Fibroblast of mammary gland (primary cell): ENCODE measurements at regions not wholly inside any gene's neighbourhood (a gene's known extent, or its start where the extent isn't known, plus 50 kb on each side); places are given as distances from the start of the nearest gene placed in this dataset.

Source experiments
- DNase-seq: peaks from one replicate; pipeline ENCODE4 v3.0.0-alpha.2; 2010; ENCODE audit warnings: low read depth
- H3K4me3 ChIP-seq: 2 replicates; pipeline ENCODE4 v1.5.1; 2011; ENCODE audit warnings: low read depth, mild to moderate bottlenecking, low read length, moderate library complexity; ENCODE audit not compliant: control insufficient read depth
- TF ChIP-seq, protein P1 (sequence below): conservative IDR thresholded peaks from 2 replicates; pipeline ENCODE4 v1.5.1; 2011; ENCODE audit warnings: low read depth, low read length, inconsistent platforms; ENCODE audit not compliant: control insufficient read depth, insufficient read depth

DNA sequence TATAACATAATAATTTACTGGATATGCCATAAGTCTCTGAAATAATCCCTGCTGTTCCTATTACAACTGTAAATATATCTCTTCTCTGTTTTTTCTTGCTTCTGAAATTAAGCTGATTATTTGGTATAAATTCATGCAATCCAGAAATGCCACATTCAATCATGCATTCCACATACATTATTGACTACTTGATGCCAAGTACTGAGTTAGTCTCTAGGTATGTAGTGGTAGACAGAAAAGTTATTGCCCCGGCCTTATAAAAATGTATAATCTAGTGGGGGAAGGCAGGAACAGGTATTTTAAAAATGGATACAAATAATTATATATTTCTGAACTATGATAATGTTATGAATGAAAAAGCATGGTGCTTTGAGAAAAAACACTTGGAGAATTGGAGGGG is 338.6 kb upstream of the SNX7 start:
- no peak overlapping the region for H3K4me3 ChIP-seq
- DNase-seq = no peak
- TF ChIP-seq, protein P1, sequence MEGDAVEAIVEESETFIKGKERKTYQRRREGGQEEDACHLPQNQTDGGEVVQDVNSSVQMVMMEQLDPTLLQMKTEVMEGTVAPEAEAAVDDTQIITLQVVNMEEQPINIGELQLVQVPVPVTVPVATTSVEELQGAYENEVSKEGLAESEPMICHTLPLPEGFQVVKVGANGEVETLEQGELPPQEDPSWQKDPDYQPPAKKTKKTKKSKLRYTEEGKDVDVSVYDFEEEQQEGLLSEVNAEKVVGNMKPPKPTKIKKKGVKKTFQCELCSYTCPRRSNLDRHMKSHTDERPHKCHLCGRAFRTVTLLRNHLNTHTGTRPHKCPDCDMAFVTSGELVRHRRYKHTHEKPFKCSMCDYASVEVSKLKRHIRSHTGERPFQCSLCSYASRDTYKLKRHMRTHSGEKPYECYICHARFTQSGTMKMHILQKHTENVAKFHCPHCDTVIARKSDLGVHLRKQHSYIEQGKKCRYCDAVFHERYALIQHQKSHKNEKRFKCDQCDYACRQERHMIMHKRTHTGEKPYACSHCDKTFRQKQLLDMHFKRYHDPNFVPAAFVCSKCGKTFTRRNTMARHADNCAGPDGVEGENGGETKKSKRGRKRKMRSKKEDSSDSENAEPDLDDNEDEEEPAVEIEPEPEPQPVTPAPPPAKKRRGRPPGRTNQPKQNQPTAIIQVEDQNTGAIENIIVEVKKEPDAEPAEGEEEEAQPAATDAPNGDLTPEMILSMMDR = no peak

DNA sequence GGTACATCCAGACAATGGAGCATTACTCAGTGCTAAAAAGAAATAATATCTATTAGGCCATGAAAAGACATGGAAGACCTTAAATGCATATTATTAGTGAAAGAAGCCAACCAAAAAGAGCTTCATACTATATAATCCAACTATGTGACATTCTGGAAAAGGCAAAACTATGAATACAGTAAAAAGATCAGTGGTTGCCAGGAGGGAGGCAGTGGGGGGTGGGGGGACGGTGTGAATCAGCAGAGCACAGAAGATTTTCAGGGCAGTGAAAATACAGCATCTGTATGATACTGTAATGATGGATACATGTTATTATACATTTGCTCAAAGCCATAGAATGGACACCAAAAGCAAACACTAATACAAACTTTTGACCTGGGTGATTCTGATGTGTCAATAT is 339.4 kb upstream of the SNX7 start:
- TF ChIP-seq, protein P1 = no peak
- H3K4me3 ChIP-seq = no peak overlapping the region
- DNase-seq = no peak

DNA sequence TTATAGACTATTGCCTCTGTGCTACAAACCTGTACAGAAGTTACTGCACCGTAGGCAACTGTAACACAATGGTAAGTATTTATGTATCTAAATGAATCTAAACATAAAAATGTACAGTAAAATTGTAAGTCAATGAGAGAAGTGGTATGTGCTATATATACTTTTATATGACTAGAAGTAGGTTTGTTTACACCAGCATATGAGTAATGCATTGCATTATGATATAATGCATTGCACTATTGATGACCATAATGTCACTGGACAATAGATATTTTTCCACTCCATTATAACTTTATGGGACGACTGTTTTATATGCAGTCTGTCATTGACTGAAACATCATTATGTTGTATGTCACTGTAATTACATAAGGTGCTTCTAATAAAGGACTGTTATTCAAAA is 340.3 kb upstream of the SNX7 start:
- TF ChIP-seq, protein P1 = no peak
- H3K4me3 ChIP-seq = no peak overlapping the region
- no peak for DNase-seq

DNA sequence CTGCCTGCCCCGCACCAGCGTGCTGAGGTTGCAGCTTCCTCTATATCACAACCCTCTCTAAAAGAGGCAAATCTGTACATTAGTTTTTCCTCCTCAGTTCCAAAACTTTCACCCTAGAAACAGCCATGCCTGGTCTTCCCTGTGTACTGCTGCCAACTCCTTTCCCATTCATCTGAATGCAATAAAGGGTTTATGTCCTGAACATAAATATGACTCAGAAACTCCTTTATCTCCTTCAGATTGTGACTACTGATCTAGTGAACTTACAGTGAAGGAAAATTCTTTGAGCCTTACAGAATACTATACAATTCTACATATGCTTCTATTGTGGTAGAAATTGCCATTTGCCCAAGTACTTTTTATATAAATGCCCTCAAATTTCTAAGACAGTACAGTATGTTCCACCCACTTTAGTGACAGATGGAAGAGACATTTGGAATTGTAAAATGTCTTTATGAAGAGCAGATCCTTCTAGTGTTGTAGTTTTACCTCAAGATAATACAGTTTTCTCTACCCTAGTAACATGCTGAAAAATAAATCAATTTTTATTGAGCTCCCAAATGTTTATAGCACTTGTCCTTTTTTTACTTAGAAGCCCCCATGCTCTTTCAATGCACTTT is 345.1 kb upstream of the SNX7 start:
- no peak overlapping the region for H3K4me3 ChIP-seq
- DNase-seq = peak; percentile 60
- TF ChIP-seq, protein P1 = no peak

DNA sequence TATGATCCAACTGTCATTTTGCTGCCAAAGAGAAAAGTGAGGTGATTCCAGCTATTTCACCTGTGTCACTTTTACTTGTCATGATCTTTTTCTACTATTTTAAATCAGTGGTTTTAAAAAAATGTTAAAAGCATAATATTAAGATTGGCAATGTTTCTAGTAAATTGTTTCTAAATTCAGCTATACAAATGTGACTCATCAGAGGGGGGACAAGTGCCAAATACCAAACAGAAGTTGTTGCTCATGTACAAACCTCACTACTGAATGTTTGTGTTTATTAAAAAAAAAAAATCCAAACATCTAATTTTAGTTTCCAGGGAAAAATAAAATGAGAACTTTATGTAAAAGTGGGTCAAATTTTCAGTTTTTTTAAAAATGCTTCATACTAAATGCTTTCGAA is 346.2 kb upstream of the SNX7 start:
- H3K4me3 ChIP-seq = no peak overlapping the region
- TF ChIP-seq, protein P1 = no peak
- DNase-seq = peak; percentile 86

DNA sequence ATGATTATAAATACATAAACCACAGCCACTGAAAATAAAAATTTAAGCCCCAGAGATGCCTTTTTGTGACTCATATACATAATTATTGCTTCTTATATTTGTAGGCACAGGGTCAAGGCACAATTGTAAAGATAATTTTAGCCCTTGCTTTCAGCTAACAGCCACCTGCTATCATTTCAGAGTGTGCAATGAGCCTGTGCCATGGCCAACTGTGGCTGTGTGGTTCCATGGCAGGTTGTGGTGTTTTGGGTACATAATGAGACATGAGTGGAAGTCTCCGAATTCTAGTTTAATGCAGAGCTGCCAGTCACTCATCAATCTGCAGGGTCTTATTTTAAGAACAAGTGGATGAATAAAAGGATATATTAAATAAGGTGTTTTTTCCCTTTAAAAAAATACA is 346.9 kb upstream of the SNX7 start:
- H3K4me3 ChIP-seq = no peak overlapping the region
- DNase-seq = no peak
- TF ChIP-seq, protein P1 = no peak

DNA sequence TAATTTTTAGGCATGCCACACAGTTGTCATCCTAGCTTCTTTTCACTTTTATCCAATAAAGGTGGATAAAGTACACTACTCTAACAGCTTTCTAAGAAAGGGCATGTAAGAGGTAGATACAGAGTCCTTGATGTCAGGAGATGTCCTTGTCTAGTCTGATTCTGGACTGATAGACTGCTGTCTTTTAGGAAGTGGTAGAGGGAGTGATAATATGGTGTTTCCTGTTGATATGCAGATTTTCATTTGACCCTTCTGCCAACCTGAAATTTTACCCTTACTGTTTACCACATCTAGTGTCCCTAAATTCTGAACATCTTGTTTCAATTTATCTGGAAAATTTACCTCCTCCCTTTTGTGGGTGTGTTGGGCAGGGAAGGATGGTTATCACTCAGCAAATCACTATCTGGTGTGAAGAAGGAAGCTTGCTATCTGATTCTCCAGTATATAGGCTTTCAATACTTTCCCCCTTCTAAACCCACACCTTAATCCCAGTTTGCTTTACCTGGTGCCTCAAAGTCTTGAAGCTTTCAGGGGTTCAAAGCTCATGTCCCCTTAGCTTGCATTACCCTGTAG is 354.9 kb upstream of the SNX7 start:
- DNase-seq = no peak
- TF ChIP-seq, protein P1 = no peak
- H3K4me3 ChIP-seq = no peak overlapping the region
